ENCODE measurements at regions not wholly inside any gene's neighbourhood (a gene's known extent, or its start where the extent isn't known, plus 50 kb on each side); places are given as distances from the start of the nearest gene placed in this dataset.

DNA sequence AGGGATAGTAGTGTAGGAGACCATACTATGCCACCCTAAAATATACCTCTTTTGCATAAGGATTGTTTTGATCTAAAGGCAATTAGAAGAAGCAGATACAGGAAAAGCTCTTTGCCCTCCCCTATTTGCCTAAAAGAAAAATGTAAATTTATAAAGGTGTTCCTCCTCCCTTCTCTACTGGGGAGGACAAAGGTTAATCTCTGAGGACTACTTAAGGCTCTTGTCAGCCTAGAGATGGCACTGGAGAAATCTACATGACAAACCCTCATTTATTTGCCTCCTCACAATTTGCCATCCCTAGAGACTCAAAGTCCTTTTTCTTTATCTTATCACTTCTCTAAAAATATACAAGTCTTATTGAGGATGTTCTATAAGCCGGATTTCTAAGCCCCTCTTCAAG lies 1021.8 kb downstream of the STPG2 start:
- peaks cover 0 to 8% (median 0%) of the 10 kb centered on the region in 4 donors for H3K9me3 ChIP-seq (ENCODE audit: control insufficient read depth in 4 of 4, low read length in 3 of 4)
- H3K4me3 ChIP-seq (ENCODE audit: low read depth in 1 of 3, low read length in 3 of 3) = no peak overlapping the region
- H3K4me1 ChIP-seq (ENCODE audit: control insufficient read depth in 4 of 4, insufficient read depth in 4 of 4, low read length in 3 of 4) = no peaks in the 10 kb centered on the region
- no peak for DNase-seq (ENCODE audit: low spot score)
- H3K36me3 ChIP-seq (ENCODE audit: control insufficient read depth in 4 of 4, insufficient read depth in 3 of 4, low read depth in 1 of 4, low read length in 3 of 4) = no peaks in the 10 kb centered on the region
- TF ChIP-seq, protein P1, sequence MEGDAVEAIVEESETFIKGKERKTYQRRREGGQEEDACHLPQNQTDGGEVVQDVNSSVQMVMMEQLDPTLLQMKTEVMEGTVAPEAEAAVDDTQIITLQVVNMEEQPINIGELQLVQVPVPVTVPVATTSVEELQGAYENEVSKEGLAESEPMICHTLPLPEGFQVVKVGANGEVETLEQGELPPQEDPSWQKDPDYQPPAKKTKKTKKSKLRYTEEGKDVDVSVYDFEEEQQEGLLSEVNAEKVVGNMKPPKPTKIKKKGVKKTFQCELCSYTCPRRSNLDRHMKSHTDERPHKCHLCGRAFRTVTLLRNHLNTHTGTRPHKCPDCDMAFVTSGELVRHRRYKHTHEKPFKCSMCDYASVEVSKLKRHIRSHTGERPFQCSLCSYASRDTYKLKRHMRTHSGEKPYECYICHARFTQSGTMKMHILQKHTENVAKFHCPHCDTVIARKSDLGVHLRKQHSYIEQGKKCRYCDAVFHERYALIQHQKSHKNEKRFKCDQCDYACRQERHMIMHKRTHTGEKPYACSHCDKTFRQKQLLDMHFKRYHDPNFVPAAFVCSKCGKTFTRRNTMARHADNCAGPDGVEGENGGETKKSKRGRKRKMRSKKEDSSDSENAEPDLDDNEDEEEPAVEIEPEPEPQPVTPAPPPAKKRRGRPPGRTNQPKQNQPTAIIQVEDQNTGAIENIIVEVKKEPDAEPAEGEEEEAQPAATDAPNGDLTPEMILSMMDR (IDR thresholded peaks at IDR 0.05; ENCODE audit: low read depth, low read length, missing input control) = no peak
- TF ChIP-seq NR2F2 (IDR thresholded peaks at IDR 0.05) = no peak
- TF ChIP-seq, protein P2, sequence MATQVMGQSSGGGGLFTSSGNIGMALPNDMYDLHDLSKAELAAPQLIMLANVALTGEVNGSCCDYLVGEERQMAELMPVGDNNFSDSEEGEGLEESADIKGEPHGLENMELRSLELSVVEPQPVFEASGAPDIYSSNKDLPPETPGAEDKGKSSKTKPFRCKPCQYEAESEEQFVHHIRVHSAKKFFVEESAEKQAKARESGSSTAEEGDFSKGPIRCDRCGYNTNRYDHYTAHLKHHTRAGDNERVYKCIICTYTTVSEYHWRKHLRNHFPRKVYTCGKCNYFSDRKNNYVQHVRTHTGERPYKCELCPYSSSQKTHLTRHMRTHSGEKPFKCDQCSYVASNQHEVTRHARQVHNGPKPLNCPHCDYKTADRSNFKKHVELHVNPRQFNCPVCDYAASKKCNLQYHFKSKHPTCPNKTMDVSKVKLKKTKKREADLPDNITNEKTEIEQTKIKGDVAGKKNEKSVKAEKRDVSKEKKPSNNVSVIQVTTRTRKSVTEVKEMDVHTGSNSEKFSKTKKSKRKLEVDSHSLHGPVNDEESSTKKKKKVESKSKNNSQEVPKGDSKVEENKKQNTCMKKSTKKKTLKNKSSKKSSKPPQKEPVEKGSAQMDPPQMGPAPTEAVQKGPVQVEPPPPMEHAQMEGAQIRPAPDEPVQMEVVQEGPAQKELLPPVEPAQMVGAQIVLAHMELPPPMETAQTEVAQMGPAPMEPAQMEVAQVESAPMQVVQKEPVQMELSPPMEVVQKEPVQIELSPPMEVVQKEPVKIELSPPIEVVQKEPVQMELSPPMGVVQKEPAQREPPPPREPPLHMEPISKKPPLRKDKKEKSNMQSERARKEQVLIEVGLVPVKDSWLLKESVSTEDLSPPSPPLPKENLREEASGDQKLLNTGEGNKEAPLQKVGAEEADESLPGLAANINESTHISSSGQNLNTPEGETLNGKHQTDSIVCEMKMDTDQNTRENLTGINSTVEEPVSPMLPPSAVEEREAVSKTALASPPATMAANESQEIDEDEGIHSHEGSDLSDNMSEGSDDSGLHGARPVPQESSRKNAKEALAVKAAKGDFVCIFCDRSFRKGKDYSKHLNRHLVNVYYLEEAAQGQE (IDR thresholded peaks at IDR 0.05) = no peak
- TF ChIP-seq RAD21 (IDR thresholded peaks at IDR 0.05) = no peak
- TF ChIP-seq, protein P3, sequence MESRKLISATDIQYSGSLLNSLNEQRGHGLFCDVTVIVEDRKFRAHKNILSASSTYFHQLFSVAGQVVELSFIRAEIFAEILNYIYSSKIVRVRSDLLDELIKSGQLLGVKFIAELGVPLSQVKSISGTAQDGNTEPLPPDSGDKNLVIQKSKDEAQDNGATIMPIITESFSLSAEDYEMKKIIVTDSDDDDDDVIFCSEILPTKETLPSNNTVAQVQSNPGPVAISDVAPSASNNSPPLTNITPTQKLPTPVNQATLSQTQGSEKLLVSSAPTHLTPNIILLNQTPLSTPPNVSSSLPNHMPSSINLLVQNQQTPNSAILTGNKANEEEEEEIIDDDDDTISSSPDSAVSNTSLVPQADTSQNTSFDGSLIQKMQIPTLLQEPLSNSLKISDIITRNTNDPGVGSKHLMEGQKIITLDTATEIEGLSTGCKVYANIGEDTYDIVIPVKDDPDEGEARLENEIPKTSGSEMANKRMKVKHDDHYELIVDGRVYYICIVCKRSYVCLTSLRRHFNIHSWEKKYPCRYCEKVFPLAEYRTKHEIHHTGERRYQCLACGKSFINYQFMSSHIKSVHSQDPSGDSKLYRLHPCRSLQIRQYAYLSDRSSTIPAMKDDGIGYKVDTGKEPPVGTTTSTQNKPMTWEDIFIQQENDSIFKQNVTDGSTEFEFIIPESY (IDR thresholded peaks at IDR 0.05) = no peak
- TF ChIP-seq JUND (IDR thresholded peaks at IDR 0.05) = no peak
- TF ChIP-seq EGR1 (IDR thresholded peaks at IDR 0.05; ENCODE audit: low read depth in 2 of 2) = no peak
- no peak for TF ChIP-seq TAF1 (conservative IDR thresholded peaks at IDR 0.05)
- no peak for TF ChIP-seq SP1 (IDR thresholded peaks at IDR 0.05)
- no peak overlapping the region for H3K9ac ChIP-seq (ENCODE audit: low read depth in 1 of 2, low read length in 2 of 2)
- H3K27me3 ChIP-seq (ENCODE audit: control insufficient read depth in 4 of 4, insufficient read depth in 4 of 4, low read length in 3 of 4) = no peaks in the 10 kb centered on the region
- WGBS = 59% methylated on average over 1 of the region's 1 CpG
- no peak overlapping the region for H3K27ac ChIP-seq (ENCODE audit: low read depth in 1 of 2, low read length in 2 of 2)

- 74% methylated on average over 4 of the region's 4 CpGs for WGBS
- H3K4me3 ChIP-seq (ENCODE audit: low read depth in 1 of 3, low read length in 3 of 3) = no peak overlapping the region
- H3K36me3 ChIP-seq (ENCODE audit: control insufficient read depth in 4 of 4, insufficient read depth in 3 of 4, low read depth in 1 of 4, low read length in 3 of 4) = no peaks in the 10 kb centered on the region
- H3K4me1 ChIP-seq (ENCODE audit: control insufficient read depth in 4 of 4, insufficient read depth in 4 of 4, low read length in 3 of 4) = no peaks in the 10 kb centered on the region
- TF ChIP-seq RXRA (IDR thresholded peaks at IDR 0.05) (no peak), GABPA (IDR thresholded peaks at IDR 0.05 in 1 of 2, conservative IDR thresholded peaks at IDR 0.05 in 1 of 2) (no peak), SP1 (IDR thresholded peaks at IDR 0.05) (no peak)
- TF ChIP-seq, protein P3 (IDR thresholded peaks at IDR 0.05) = no peak
- no peaks in the 10 kb centered on the region for H3K27me3 ChIP-seq (ENCODE audit: control insufficient read depth in 4 of 4, insufficient read depth in 4 of 4, low read length in 3 of 4)
- H3K9me3 ChIP-seq (ENCODE audit: control insufficient read depth in 4 of 4, low read length in 3 of 4) = peaks cover 0 to 8% (median 0%) of the 10 kb centered on the region in 4 donors
- no peak overlapping the region for H3K9ac ChIP-seq (ENCODE audit: low read depth in 1 of 2, low read length in 2 of 2)
- no peak overlapping the region for H3K27ac ChIP-seq (ENCODE audit: low read depth in 1 of 2, low read length in 2 of 2)
- DNase-seq (ENCODE audit: low spot score) = no peak
These were observed 1019.7 kb downstream of the STPG2 start for GRCh38 chr4:97123573-97123972.

All from liver (tissue), 8 donors.